Hepatocyte (in vitro differentiated cells): ENCODE measurements at regions not wholly inside any gene's neighbourhood (a gene's known extent, or its start where the extent isn't known, plus 50 kb on each side); places are given as distances from the start of the nearest gene placed in this dataset.

Source experiments
- DNase-seq: peaks from one replicate; pipeline ENCODE4 v3.0.0-alpha.2; 2016; ENCODE audit warnings: low spot score
- H2AFZ ChIP-seq: fragments of 200-600 bp; sonication (generic); 2 replicates; pipeline ENCODE4 v1.6.0; 2016; ENCODE audit warnings: antibody characterized with exemption, mild to moderate bottlenecking
- H3K27ac ChIP-seq: fragments of 200-600 bp; sonication (generic); 2 replicates; pipeline ENCODE4 v1.5.1; 2016; ENCODE audit warnings: mild to moderate bottlenecking
- H3K27me3 ChIP-seq: fragments of 200-600 bp; sonication (generic); 2 replicates; pipeline ENCODE4 v1.6.1; 2016
- H3K36me3 ChIP-seq: fragments of 200-600 bp; sonication (generic); replicated peaks from 2 replicates; pipeline ENCODE4 v1.5.1; 2016; ENCODE audit warnings: low read depth; ENCODE audit not compliant: insufficient read depth
- H3K4me1 ChIP-seq: fragments of 200-600 bp; sonication (generic); 2 replicates; pipeline ENCODE4 v1.5.1; 2016; ENCODE audit warnings: mild to moderate bottlenecking, moderate library complexity; ENCODE audit not compliant: insufficient read depth
- H3K4me2 ChIP-seq: fragments of 200-600 bp; sonication (generic); 2 replicates; pipeline ENCODE4 v1.6.0; 2016
- H3K4me3 ChIP-seq: fragments of 200-600 bp; sonication (generic); 2 replicates; pipeline ENCODE4 v1.5.1; 2016; ENCODE audit warnings: mild to moderate bottlenecking
- H3K79me2 ChIP-seq: fragments of 200-600 bp; sonication (generic); 2 replicates; pipeline ENCODE4 v1.6.0; 2017; ENCODE audit warnings: mild to moderate bottlenecking
- H3K9me2 ChIP-seq: fragments of 200-600 bp; sonication (generic); replicated peaks from 2 replicates; pipeline ENCODE4 v1.6.0; 2017; ENCODE audit warnings: mild to moderate bottlenecking; ENCODE audit not compliant: insufficient read depth
- H3K9me3 ChIP-seq: fragments of 200-600 bp; sonication (generic); 2 replicates; pipeline ENCODE4 v1.5.1; 2016; ENCODE audit warnings: low read depth, mild to moderate bottlenecking
- H4K20me1 ChIP-seq: fragments of 200-600 bp; sonication (generic); 2 replicates; pipeline ENCODE4 v1.6.0; 2016; ENCODE audit warnings: mild to moderate bottlenecking; ENCODE audit not compliant: insufficient read depth, poor library complexity, severe bottlenecking
- CTCF ChIP-seq: fragments of 200-600 bp; sonication (generic); IDR thresholded peaks from 2 replicates; pipeline ENCODE4 v1.5.1; 2016; ENCODE audit warnings: antibody characterized with exemption, mild to moderate bottlenecking; ENCODE audit not compliant: poor library complexity
- EZH2 ChIP-seq: fragments of 200-600 bp; sonication (generic); IDR thresholded peaks from 2 replicates; pipeline ENCODE4 v1.6.1; 2016; ENCODE audit warnings: antibody characterized with exemption, mild to moderate bottlenecking, borderline replicate concordance
- EZH2phosphoT487 ChIP-seq: fragments of 200-600 bp; sonication (generic); IDR thresholded peaks from one replicate; pipeline ENCODE4 v1.6.1; 2018; ENCODE audit warnings: antibody characterized with exemption, mild to moderate bottlenecking, low read depth, moderate library complexity; ENCODE audit not compliant: unreplicated experiment, severe bottlenecking
- WGBS: methylation state at CpG from one replicate; pipeline ENCODE4 v1.1.6; 2016; ENCODE audit warnings: low lambda C conversion rate; ENCODE audit errors: missing lambda C conversion rate; 5-methylcytosine and 5-hydroxymethylcytosine counted together

DNA sequence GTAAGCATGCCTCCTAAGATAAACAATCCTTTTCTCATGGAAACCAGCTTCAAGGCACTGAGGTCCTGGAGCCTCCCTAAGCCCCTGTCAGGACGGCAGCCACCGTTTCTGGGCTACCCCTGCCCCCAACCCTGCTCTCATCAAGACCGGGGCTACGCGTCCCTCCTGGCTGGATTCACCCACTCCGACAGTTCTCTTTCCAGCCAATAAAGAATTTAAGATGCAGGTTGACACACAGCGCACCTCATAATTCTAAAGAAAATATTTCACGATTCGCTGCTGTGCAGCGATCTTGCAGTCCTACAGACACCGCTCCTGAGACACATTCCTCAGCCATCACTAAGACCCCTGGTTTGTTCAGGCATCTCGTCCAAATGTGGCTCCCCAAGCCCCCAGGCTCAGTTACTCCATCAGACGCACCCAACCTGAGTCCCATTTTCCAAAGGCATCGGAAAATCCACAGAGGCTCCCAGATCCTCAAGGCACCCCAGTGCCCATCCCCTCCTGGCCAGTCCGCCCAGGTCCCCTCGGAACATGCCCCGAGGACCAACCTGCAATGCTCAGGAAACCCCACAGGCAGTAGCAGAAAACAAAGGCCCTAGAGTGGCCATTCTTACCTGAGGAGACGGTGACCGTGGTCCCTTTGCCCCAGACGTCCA is 336.3 kb downstream of the TMEM121 start:
- H3K79me2 ChIP-seq, result no peaks in the 10 kb centered on the region
- no peaks in the 10 kb centered on the region for H3K9me2 ChIP-seq
- no peak for DNase-seq
- H3K27me3 ChIP-seq, result no peaks in the 10 kb centered on the region
- H3K4me1 ChIP-seq, result no peaks in the 10 kb centered on the region
- WGBS, result 85% methylated on average over 20 of the region's 20 CpGs
- H3K27ac ChIP-seq, result no peak overlapping the region
- H4K20me1 ChIP-seq, result no peaks in the 10 kb centered on the region
- H3K4me2 ChIP-seq, result no peak overlapping the region
- H2AFZ ChIP-seq, result no peak overlapping the region
- H3K4me3 ChIP-seq, result no peak overlapping the region
- TF ChIP-seq EZH2phosphoT487 (no peak), EZH2 (no peak), CTCF (no peak)
- H3K9me3 ChIP-seq, result no peaks in the 10 kb centered on the region
- no peaks in the 10 kb centered on the region for H3K36me3 ChIP-seq

GRCh38 chr14:105863296-105864108 is 337.1 kb downstream of the TMEM121 start:
- no peaks in the 10 kb centered on the region for H3K9me3 ChIP-seq
- H2AFZ ChIP-seq, result no peak overlapping the region
- no peaks in the 10 kb centered on the region for H3K27me3 ChIP-seq
- TF ChIP-seq EZH2 (no peak), EZH2phosphoT487 (no peak), CTCF (no peak)
- H4K20me1 ChIP-seq, result no peaks in the 10 kb centered on the region
- WGBS, result 82% methylated on average over 25 of the region's 25 CpGs
- no peak overlapping the region for H3K27ac ChIP-seq
- H3K79me2 ChIP-seq, result no peaks in the 10 kb centered on the region
- H3K9me2 ChIP-seq, result no peaks in the 10 kb centered on the region
- no peaks in the 10 kb centered on the region for H3K36me3 ChIP-seq
- no peak overlapping the region for H3K4me2 ChIP-seq
- no peaks in the 10 kb centered on the region for H3K4me1 ChIP-seq
- H3K4me3 ChIP-seq, result no peak overlapping the region
- no peak for DNase-seq

GRCh38 chr14:105864116-105864515 is 337.7 kb downstream of the TMEM121 start:
- H3K27ac ChIP-seq, result no peak overlapping the region
- WGBS, result 85% methylated on average over 12 of the region's 13 CpGs
- H3K4me2 ChIP-seq, result no peak overlapping the region
- no peaks in the 10 kb centered on the region for H3K36me3 ChIP-seq
- H3K9me2 ChIP-seq, result no peaks in the 10 kb centered on the region
- no peak overlapping the region for H3K4me3 ChIP-seq
- H4K20me1 ChIP-seq, result no peaks in the 10 kb centered on the region
- DNase-seq, result no peak
- TF ChIP-seq EZH2phosphoT487, result no peak
- H3K27me3 ChIP-seq, result no peaks in the 10 kb centered on the region
- H2AFZ ChIP-seq, result no peak overlapping the region
- H3K9me3 ChIP-seq, result no peaks in the 10 kb centered on the region
- H3K4me1 ChIP-seq, result no peaks in the 10 kb centered on the region
- no peaks in the 10 kb centered on the region for H3K79me2 ChIP-seq

DNA sequence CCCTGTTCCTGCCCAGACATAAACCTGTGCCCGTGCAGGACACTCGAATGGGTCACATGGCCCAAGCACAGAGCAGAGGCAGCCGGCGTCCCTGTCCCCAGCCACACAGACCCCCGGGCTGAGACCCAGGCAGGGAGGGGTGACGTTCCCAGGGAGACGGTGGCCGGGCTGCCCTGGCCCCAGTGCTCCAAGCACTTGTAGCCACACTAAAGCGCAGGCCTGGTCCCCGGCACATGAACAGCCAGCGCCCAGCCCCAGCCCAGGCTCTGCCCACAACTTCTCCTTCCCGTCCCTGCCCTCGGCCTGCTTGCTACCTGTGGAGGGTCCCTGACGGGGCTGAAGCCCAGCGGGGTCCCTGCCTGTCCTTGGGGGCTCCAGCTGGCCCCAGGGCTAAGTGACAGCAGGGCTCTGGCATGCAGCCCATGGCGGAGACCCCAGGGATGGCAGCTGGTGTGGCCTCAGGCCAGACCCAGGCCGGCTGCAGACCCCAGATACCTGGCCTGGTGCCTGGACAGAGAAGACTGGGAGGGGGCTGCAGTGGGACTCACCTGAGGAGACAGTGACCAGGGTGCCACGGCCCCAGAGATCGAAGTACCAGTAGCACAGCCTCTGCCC is 338.4 kb downstream of the TMEM121 start:
- DNase-seq, result no peak
- Histone ChIP-seq H3K36me3 (no peaks in the 10 kb centered on the region), H3K79me2 (no peaks in the 10 kb centered on the region), H3K9me2 (no peaks in the 10 kb centered on the region), H2AFZ (no peak overlapping the region), H3K4me1 (no peaks in the 10 kb centered on the region), H3K9me3 (no peaks in the 10 kb centered on the region), H4K20me1 (no peaks in the 10 kb centered on the region), H3K27me3 (no peaks in the 10 kb centered on the region), H3K27ac (no peak overlapping the region), H3K4me2 (no peak overlapping the region), H3K4me3 (no peak overlapping the region)
- 87% methylated on average over 19 of the region's 19 CpGs for WGBS
- TF ChIP-seq CTCF (no peak), EZH2phosphoT487 (no peak), EZH2 (no peak)
